GM12872 (cell line): ENCODE measurements at regions not wholly inside any gene's neighbourhood (a gene's known extent, or its start where the extent isn't known, plus 50 kb on each side); places are given as distances from the start of the nearest gene placed in this dataset.

ENCODE experiments used
- TF ChIP-seq, protein P1 (sequence below): IDR thresholded peaks from 3 replicates; pipeline ENCODE4 v1.5.1; 2011; ENCODE audit warnings: low read depth, mild to moderate bottlenecking, low read length, moderate library complexity; ENCODE audit not compliant: insufficient read depth

DNA sequence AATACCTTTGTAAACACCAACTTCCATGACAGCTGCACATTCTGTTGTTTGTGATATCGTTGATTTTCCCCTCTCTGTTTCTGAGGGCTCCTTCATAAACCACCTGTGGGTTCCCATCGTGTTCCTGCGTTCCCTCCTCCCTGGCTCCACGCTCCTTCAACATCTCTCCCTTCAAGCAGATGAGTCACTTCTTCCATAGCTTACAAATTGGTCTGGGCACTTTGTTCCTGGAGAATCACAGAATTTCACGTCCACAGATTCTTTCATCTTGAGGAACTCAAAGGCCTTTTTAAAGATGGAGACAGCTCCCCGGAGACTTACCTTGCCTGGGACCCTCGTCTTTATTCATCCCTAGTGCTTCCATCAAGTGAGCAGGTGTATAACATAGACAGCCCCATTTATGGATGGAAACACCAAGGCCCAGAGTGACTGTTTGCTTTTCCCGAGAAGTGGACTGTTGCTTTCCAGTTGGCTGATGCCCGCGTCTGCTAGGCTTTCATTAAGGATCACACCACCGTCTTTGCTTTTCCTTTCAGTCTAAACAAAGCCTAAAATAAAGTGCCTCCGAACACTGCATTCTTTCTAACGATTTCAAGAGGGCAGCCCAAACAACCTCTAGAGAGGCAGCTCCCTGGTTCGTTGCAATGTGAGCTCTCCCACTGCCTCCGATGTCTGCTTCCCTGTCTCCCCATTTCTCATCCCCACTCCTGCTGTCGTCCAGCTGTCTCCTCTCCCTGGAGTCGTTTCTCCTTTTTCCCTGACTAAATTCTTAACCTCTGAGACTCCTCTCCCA lies 146.3 kb upstream of the STX18 start:
- TF ChIP-seq, protein P1, sequence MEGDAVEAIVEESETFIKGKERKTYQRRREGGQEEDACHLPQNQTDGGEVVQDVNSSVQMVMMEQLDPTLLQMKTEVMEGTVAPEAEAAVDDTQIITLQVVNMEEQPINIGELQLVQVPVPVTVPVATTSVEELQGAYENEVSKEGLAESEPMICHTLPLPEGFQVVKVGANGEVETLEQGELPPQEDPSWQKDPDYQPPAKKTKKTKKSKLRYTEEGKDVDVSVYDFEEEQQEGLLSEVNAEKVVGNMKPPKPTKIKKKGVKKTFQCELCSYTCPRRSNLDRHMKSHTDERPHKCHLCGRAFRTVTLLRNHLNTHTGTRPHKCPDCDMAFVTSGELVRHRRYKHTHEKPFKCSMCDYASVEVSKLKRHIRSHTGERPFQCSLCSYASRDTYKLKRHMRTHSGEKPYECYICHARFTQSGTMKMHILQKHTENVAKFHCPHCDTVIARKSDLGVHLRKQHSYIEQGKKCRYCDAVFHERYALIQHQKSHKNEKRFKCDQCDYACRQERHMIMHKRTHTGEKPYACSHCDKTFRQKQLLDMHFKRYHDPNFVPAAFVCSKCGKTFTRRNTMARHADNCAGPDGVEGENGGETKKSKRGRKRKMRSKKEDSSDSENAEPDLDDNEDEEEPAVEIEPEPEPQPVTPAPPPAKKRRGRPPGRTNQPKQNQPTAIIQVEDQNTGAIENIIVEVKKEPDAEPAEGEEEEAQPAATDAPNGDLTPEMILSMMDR: no peak

DNA sequence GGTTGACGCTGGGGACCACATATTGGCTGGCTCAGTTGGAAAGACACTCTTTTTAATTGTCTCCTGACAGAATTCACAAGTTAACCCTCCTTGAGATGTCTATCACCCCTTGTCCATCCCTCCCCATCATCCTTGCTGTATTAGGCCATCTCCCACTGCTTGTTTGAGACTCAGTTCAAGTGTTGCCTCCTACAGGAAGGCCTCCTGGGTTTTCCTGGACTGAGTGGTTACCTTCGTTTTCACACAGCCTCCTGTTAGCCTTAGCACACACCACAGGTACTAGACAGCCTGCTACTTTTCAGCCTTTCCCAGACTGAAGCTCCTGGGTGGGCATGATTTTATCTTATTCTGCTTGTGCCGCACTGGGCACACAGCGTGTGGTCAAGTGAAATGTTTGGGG lies 145.3 kb upstream of the STX18 start:
- TF ChIP-seq, protein P1: no peak

DNA sequence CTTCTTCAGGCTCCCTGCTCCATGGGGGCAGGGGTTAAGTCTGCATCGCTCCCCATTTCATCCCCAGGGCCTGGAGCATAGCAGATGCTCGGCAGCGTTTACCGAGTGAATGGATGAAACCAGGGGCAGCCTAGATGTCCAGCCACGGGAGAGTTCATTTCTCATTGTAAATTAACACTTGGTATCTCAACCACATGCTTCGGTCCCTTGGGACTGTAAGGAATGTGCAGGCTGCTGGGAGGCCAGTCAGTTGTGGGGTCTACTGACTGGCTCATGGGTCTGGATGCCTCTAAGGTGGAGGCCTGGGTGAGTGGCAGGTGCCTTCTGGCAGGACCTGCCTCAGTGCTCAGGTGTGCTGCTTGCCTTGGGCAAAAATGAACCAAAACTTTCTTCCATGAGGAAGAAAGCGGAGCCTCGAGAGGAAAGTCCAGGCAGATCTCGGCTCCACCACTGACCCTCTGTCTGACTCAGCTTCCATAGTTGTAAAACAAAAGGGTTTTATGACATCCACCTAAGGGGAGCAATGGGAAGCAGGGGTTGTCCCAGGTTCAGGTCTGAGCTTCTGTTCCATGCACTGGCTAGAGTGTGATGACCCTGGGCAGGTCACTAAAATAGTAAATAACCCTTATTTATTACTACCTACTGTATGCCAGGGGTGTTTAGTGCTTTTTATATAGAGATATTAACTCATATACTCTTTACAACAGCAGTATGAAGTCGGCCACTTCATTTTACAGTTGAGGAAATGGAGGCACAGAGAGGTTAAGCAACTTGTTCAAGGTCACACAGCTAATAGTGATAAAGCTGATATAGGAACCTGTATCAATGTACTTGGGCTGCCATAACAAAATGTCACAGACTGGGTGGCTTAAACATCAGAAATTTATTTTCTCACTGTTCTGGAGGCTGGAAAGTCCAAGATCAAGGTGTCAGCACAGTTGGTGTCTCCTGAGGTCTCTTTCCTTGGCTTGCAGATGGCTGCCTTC lies 144.3 kb upstream of the STX18 start:
- TF ChIP-seq, protein P1: no peak

DNA sequence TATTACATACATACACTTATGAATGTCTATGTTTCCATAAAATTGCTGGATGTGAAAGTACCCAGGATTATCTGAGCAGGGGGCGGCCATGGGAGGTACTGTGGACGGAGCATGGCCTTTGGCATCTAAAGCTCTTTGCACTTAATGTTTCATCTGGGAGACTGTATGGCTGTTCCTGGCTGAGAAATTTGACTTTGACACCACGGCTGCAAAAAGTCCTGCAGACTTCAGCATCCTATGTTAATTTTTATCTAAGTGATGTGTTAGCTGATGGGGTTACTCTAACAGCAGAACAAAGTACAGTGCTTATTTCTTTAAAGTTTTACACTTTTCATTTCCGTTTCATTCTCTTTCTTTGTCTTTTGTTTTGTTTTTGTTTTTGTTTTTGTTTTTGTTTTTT lies 139.8 kb upstream of the STX18 start:
- TF ChIP-seq, protein P1: no peak

DNA sequence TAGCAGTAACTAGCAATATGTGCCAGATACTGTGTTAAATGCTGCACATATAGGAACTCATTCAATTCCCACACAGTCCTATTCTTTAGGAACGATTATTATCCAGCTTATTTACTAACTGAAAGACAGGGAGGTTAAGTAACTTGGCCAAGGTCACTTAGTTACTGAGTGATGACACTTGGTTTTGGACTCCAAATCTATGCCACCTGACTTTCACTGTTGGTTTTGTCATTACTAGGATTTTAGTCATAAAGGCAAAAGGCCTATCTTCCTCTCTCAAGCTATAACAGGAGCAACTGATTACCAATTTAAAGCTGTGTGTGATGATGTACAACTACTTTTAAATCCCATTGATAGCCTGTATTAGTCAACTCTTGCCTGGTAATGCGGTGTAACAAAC lies 138.9 kb upstream of the STX18 start:
- TF ChIP-seq, protein P1: no peak

DNA sequence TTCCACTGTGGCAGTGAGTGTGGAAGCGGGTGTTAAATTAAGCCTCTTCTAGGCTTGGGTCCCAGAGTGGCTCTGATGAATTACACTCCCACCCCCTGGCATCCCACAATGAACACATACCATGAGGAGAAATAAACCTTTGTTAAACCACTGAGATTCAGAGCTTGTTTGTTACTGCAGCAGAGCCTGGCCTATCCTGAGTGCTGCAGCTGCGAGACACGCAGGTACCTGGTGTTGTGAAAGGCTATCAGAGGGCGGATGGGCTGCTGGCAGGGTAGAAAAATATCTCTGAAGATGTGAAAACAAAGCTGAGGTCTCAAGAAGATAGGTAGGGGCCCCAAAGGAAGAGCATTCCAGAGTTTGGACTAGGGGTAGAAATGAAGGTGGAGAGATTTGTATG lies 138.4 kb upstream of the STX18 start:
- TF ChIP-seq, protein P1: no peak
